ENCODE measurements at regions not wholly inside any gene's neighbourhood (a gene's known extent, or its start where the extent isn't known, plus 50 kb on each side); places are given as distances from the start of the nearest gene placed in this dataset.

DNA sequence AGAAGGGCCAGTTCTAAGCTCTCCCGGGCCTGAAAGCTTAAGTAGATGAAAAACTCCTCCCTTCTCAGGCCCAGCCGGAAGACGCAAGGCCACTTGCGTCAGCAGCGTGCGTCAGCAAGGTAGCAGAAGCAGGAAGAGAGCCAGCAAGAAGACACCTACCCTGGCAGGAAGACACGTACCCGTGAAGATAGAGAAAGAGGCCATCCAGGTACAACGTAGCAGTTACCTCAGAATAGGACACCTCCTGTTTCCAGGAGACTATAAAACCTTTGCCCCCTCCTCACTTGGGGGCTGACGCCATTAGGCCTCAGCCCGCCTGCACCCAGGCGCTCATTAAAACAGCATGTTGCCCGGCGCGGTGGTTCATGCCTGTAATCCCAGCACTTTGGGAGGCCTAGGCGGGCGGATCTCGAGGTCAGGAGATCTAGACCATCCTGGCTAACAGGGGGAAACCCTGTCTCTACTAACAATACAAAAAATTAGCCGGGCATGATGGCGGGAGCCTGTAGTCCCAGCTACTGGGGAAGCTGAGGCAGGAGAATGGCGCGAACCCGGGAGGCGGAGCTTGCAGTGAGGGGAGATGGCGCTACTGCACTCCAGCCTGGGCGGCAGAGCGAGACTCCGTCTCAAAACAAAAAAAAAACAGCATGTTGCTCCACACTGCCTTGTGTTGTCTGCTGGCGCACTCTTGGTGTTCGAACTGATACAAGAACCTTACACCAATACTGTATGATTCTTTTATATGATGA lies 242.7 kb upstream of the NWD2 start:
- Histone ChIP-seq H3K9me3 (no peaks in the 10 kb centered on the region), H3K27me3 (no peaks in the 10 kb centered on the region), H3K4me3 (no peak overlapping the region), H3K4me1 (no peaks in the 10 kb centered on the region), H3K36me3 (no peaks in the 10 kb centered on the region), H3K27ac (no peak overlapping the region)
- no peak for DNase-seq
- no peak for TF ChIP-seq POLR2A (IDR thresholded peaks at IDR 0.05)
- TF ChIP-seq, protein P1, sequence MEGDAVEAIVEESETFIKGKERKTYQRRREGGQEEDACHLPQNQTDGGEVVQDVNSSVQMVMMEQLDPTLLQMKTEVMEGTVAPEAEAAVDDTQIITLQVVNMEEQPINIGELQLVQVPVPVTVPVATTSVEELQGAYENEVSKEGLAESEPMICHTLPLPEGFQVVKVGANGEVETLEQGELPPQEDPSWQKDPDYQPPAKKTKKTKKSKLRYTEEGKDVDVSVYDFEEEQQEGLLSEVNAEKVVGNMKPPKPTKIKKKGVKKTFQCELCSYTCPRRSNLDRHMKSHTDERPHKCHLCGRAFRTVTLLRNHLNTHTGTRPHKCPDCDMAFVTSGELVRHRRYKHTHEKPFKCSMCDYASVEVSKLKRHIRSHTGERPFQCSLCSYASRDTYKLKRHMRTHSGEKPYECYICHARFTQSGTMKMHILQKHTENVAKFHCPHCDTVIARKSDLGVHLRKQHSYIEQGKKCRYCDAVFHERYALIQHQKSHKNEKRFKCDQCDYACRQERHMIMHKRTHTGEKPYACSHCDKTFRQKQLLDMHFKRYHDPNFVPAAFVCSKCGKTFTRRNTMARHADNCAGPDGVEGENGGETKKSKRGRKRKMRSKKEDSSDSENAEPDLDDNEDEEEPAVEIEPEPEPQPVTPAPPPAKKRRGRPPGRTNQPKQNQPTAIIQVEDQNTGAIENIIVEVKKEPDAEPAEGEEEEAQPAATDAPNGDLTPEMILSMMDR (IDR thresholded peaks at IDR 0.05), result no peak

DNA sequence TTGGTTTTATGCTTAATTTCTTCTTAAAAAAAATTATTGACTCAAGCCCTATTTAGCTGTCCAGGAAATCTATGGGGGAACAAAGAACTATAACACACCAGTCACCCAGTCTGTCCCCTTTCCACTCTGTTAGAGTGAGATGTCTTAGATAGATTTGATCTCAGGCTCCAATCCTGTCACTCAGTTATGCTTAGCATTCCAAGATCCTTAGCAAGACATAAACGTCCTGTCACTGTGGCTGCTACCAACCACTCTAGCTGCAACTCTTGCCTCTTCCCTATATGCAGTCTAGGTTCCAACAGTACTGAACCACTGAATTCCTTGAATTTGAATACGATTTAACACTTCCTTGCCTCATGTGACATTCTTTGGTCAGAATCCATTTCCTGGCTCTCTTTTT lies 241.9 kb upstream of the NWD2 start:
- no peak for DNase-seq
- H3K4me1 ChIP-seq, result no peaks in the 10 kb centered on the region
- no peaks in the 10 kb centered on the region for H3K27me3 ChIP-seq
- H3K36me3 ChIP-seq, result no peaks in the 10 kb centered on the region
- no peaks in the 10 kb centered on the region for H3K9me3 ChIP-seq
- TF ChIP-seq, protein P1 (IDR thresholded peaks at IDR 0.05), result no peak
- TF ChIP-seq POLR2A (IDR thresholded peaks at IDR 0.05), result no peak
- H3K27ac ChIP-seq, result no peak overlapping the region
- no peak overlapping the region for H3K4me3 ChIP-seq

GRCh38 chr4:37008199-37008598 lies 236.3 kb upstream of the NWD2 start:
- Histone ChIP-seq H3K27ac (peak overlapping the region in 2 of 4 donors; percentile 16 to 28), H3K9me3 (no peaks in the 10 kb centered on the region), H3K36me3 (no peaks in the 10 kb centered on the region), H3K27me3 (no peaks in the 10 kb centered on the region), H3K4me3 (no peak overlapping the region), H3K4me1 (no peaks in the 10 kb centered on the region)
- peak in 2 of 3 donors; percentile 53 to 80 for DNase-seq
- TF ChIP-seq POLR2A (IDR thresholded peaks at IDR 0.05), result no peak
- TF ChIP-seq, protein P1 (IDR thresholded peaks at IDR 0.05), result no peak

GRCh38 chr4:37014584-37014983 lies 230.0 kb upstream of the NWD2 start:
- Histone ChIP-seq H3K4me3 (no peak overlapping the region), H3K4me1 (no peaks in the 10 kb centered on the region), H3K9me3 (no peaks in the 10 kb centered on the region), H3K36me3 (no peaks in the 10 kb centered on the region), H3K27ac (no peak overlapping the region), H3K27me3 (no peaks in the 10 kb centered on the region)
- DNase-seq, result no peak
- TF ChIP-seq, protein P1 (IDR thresholded peaks at IDR 0.05), result no peak
- TF ChIP-seq POLR2A (IDR thresholded peaks at IDR 0.05), result no peak

DNA sequence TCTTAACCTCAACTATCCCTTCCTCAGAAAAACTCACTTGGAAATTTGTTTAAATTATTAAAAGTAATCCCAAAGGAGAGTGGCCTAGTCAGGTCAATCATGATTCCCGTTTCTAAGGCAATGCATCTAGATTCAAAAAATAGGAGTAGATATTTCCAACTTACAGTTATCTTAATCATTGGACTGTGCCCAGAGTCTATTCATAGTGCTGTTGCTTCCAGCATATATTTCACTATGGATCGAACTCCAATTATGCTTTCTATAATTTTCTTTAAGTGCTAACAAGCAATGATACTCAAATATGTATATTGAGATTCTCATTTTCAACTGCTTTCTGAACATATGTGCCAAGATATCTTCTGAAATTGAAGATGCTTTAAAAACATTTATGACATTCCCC lies 229.2 kb upstream of the NWD2 start:
- H3K4me1 ChIP-seq, result no peaks in the 10 kb centered on the region
- H3K9me3 ChIP-seq, result no peaks in the 10 kb centered on the region
- H3K27ac ChIP-seq, result no peak overlapping the region
- no peaks in the 10 kb centered on the region for H3K27me3 ChIP-seq
- no peak for TF ChIP-seq POLR2A (IDR thresholded peaks at IDR 0.05)
- TF ChIP-seq, protein P1 (IDR thresholded peaks at IDR 0.05), result no peak
- H3K36me3 ChIP-seq, result no peaks in the 10 kb centered on the region
- DNase-seq, result no peak
- no peak overlapping the region for H3K4me3 ChIP-seq
